ENCODE measurements at regions not wholly inside any gene's neighbourhood (a gene's known extent, or its start where the extent isn't known, plus 50 kb on each side); places are given as distances from the start of the nearest gene placed in this dataset.
"Not testable (repeated sequence)": the region's sequence is repeated elsewhere in the genome, so short reads cannot be mapped to it uniquely, and the experiment has no call there.

GRCh38 chr19:27851002-27851481 is 1361.9 kb downstream of the UQCRFS1 start:
- no peak for DNase-seq

- DNase-seq = no peak
Measured at GRCh38 chr19:27846944-27847343, 1366.0 kb downstream of the UQCRFS1 start.

GRCh38 chr19:27844261-27844660 is 1368.7 kb downstream of the UQCRFS1 start:
- no peak for DNase-seq

- DNase-seq = no peak
Measured at GRCh38 chr19:27843861-27844260, 1369.1 kb downstream of the UQCRFS1 start.

GRCh38 chr19:27833031-27833430 is 1379.9 kb downstream of the UQCRFS1 start:
- DNase-seq = no peak

GRCh38 chr19:27828829-27829228 is 1384.1 kb downstream of the UQCRFS1 start:
- no peak for DNase-seq

- DNase-seq = no peak
Measured at GRCh38 chr19:27824108-27824507, 1388.8 kb downstream of the UQCRFS1 start.

GRCh38 chr19:27822336-27822735 is 1390.6 kb downstream of the UQCRFS1 start:
- DNase-seq = peak in 1 of 2 experiments; percentile 69

- no peak for DNase-seq
Measured at GRCh38 chr19:27821418-27822018, 1391.4 kb downstream of the UQCRFS1 start.

- no peak for DNase-seq
Measured at GRCh38 chr19:27815985-27816384, 1397.0 kb downstream of the UQCRFS1 start.

- not testable (repeated sequence) for DNase-seq
Measured at GRCh38 chr19:27814834-27815233, 1398.1 kb downstream of the UQCRFS1 start.

GRCh38 chr19:27814274-27814673 is 1398.7 kb downstream of the UQCRFS1 start:
- not testable (repeated sequence) for DNase-seq

GRCh38 chr19:27806471-27807070 is 1406.4 kb downstream of the UQCRFS1 start:
- no peak for DNase-seq

- no peak for DNase-seq
Measured at GRCh38 chr19:27805848-27806247, 1407.1 kb downstream of the UQCRFS1 start.

- DNase-seq = not testable (repeated sequence)
Measured at GRCh38 chr19:27802293-27802692, 1410.7 kb downstream of the UQCRFS1 start.

- no peak for DNase-seq
Measured at GRCh38 chr19:27796540-27796939, 1416.4 kb downstream of the UQCRFS1 start.

- no peak for DNase-seq
Measured at GRCh38 chr19:27796073-27796472, 1416.9 kb downstream of the UQCRFS1 start.

GRCh38 chr19:27795369-27795768 is 1417.6 kb downstream of the UQCRFS1 start:
- DNase-seq = no peak

- no peak for DNase-seq
Measured at GRCh38 chr19:27794494-27795042, 1418.4 kb downstream of the UQCRFS1 start.

GRCh38 chr19:27793644-27794493 is 1419.1 kb downstream of the UQCRFS1 start:
- DNase-seq = peak; percentile 73 to 93

- peak; percentile 70 to 89 for DNase-seq
Measured at GRCh38 chr19:27793128-27793643, 1419.8 kb downstream of the UQCRFS1 start.

- DNase-seq = no peak
Measured at GRCh38 chr19:27792576-27793127, 1420.3 kb downstream of the UQCRFS1 start.
